GM19240 (cell line): ENCODE measurements at regions not wholly inside any gene's neighbourhood (a gene's known extent, or its start where the extent isn't known, plus 50 kb on each side); places are given as distances from the start of the nearest gene placed in this dataset.
A peak's percentile ranks its signal among the peaks of the same experiment; 100 is the strongest.
"Not testable (repeated sequence)": the region's sequence is repeated elsewhere in the genome, so short reads cannot be mapped to it uniquely, and the experiment has no call there.

Experiments used
- DNase-seq: peaks from one replicate; pipeline ENCODE4 v3.0.0; 2011; ENCODE audit warnings: low spot score; ENCODE audit not compliant: insufficient read length

- DNase-seq = not testable (repeated sequence)
These were observed 86.5 kb downstream of the XCL2 start for GRCh38 chr1:168457296-168457695.

GRCh38 chr1:168455764-168456163 lies 88.0 kb downstream of the XCL2 start:
- no peak for DNase-seq

GRCh38 chr1:168454211-168454815 lies 89.5 kb downstream of the XCL2 start:
- no peak for DNase-seq

- DNase-seq = no peak
These were observed 90.7 kb downstream of the XCL2 start for GRCh38 chr1:168453056-168453455.

- no peak for DNase-seq
These were observed 91.5 kb downstream of the XCL2 start for GRCh38 chr1:168452329-168452728.

- no peak for DNase-seq
These were observed 95.9 kb downstream of the XCL2 start for GRCh38 chr1:168447871-168448270.

- DNase-seq = no peak
These were observed 97.7 kb downstream of the XCL2 start for GRCh38 chr1:168446081-168446480.

- DNase-seq = no peak
These were observed 99.9 kb downstream of the XCL2 start for GRCh38 chr1:168443899-168444298.

GRCh38 chr1:168443356-168443755 lies 100.4 kb downstream of the XCL2 start:
- no peak for DNase-seq

- no peak for DNase-seq
These were observed 100.9 kb downstream of the XCL2 start for GRCh38 chr1:168442931-168443330.

GRCh38 chr1:168441745-168442144 lies 102.1 kb downstream of the XCL2 start:
- DNase-seq = no peak

- DNase-seq = peak; percentile 44
These were observed 104.1 kb downstream of the XCL2 start for GRCh38 chr1:168439456-168440375.

GRCh38 chr1:168438626-168439025 lies 105.2 kb downstream of the XCL2 start:
- DNase-seq = no peak

GRCh38 chr1:168437821-168438220 lies 106.0 kb downstream of the XCL2 start:
- no peak for DNase-seq

- DNase-seq = no peak
These were observed 108.4 kb downstream of the XCL2 start for GRCh38 chr1:168435439-168435838.

GRCh38 chr1:168433238-168433637 lies 110.6 kb downstream of the XCL2 start:
- DNase-seq = no peak

- no peak for DNase-seq
These were observed 111.9 kb downstream of the XCL2 start for GRCh38 chr1:168431882-168432281.

- DNase-seq = no peak
These were observed 113.5 kb downstream of the XCL2 start for GRCh38 chr1:168430321-168430720.

- DNase-seq = no peak
These were observed 115.6 kb downstream of the XCL2 start for GRCh38 chr1:168428063-168428731.

GRCh38 chr1:168427051-168427450 lies 116.7 kb downstream of the XCL2 start:
- no peak for DNase-seq

GRCh38 chr1:168424281-168424680 lies 119.5 kb downstream of the XCL2 start:
- DNase-seq = no peak

- DNase-seq = no peak
These were observed 121.5 kb downstream of the XCL2 start for GRCh38 chr1:168422203-168422847.
